ENCODE measurements at regions not wholly inside any gene's neighbourhood (a gene's known extent, or its start where the extent isn't known, plus 50 kb on each side); places are given as distances from the start of the nearest gene placed in this dataset.
A peak's percentile ranks its signal among the peaks of the same experiment; 100 is the strongest.

DNA sequence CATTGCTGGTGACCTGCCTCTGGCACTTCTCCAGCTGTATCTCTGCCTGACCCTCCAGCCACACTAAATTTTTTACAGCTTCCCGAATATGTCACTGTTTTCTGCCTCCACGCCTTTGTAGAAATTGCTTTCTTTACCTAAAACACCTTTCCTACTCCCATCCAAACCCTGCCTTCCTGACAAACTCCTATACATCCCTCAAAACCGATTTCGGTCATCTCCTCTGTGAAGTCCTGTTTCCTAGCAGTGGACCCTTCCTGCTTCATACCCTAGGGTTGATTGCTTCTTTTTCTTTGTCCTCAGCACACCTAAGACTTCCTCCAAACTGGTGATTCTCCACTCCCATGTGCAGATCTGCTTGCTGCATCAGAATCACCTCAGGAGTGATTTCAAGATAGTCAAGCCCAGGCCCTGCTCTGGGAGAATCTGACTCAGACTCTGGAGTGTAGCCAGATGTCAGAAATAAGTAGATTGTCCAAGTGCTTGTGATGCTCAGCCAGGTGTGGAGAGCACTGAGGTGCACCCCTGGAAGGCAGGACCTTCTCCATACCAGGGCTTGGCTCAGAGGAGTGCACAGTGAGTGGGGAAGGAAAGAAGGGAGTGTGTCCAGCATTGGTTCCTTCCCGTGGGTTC, 184.2 kb downstream of the COPRS start:
- TF ChIP-seq, protein P1, sequence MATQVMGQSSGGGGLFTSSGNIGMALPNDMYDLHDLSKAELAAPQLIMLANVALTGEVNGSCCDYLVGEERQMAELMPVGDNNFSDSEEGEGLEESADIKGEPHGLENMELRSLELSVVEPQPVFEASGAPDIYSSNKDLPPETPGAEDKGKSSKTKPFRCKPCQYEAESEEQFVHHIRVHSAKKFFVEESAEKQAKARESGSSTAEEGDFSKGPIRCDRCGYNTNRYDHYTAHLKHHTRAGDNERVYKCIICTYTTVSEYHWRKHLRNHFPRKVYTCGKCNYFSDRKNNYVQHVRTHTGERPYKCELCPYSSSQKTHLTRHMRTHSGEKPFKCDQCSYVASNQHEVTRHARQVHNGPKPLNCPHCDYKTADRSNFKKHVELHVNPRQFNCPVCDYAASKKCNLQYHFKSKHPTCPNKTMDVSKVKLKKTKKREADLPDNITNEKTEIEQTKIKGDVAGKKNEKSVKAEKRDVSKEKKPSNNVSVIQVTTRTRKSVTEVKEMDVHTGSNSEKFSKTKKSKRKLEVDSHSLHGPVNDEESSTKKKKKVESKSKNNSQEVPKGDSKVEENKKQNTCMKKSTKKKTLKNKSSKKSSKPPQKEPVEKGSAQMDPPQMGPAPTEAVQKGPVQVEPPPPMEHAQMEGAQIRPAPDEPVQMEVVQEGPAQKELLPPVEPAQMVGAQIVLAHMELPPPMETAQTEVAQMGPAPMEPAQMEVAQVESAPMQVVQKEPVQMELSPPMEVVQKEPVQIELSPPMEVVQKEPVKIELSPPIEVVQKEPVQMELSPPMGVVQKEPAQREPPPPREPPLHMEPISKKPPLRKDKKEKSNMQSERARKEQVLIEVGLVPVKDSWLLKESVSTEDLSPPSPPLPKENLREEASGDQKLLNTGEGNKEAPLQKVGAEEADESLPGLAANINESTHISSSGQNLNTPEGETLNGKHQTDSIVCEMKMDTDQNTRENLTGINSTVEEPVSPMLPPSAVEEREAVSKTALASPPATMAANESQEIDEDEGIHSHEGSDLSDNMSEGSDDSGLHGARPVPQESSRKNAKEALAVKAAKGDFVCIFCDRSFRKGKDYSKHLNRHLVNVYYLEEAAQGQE (IDR thresholded peaks at IDR 0.05; ENCODE audit: insufficient read depth in 1 of 2, low read depth in 2 of 2, low read length in 2 of 2), result no peak
- TF ChIP-seq TAF1 (IDR thresholded peaks at IDR 0.05; ENCODE audit: borderline replicate concordance, insufficient read depth, low read length), result no peak
- no peak for TF ChIP-seq FOXP2 (optimal IDR thresholded peaks at IDR 0.05; ENCODE audit: borderline replicate concordance, extremely low read depth, extremely low read length, insufficient read depth)
- no peak for TF ChIP-seq SIN3A (IDR thresholded peaks at IDR 0.05; ENCODE audit: borderline replicate concordance, insufficient read depth, low read length)
- TF ChIP-seq POLR2AphosphoS5 (IDR thresholded peaks at IDR 0.05; ENCODE audit: low read depth, low read length), result no peak

DNA sequence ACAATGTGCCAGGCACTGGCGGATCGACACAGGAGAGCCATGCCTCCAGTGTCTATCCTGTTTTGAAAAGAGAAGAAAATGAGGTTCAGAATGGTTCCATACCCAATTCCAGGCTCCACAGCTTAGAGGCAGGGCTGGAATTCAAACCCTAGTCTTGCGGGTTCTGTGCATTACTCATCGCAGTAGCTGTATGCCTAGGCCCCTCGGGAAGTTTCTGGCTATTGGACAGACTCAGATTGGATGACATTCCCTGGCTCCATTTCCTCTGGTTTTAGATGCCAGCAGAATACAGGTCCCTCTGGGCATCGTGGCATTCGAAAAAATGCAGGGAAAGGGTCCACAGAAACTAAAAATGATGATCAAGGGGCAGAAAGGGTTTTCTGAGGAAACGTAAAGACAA, 184.7 kb downstream of the COPRS start:
- TF ChIP-seq POLR2AphosphoS5 (IDR thresholded peaks at IDR 0.05; ENCODE audit: low read depth, low read length) (no peak), SIN3A (IDR thresholded peaks at IDR 0.05; ENCODE audit: borderline replicate concordance, insufficient read depth, low read length) (no peak), TAF1 (IDR thresholded peaks at IDR 0.05; ENCODE audit: borderline replicate concordance, insufficient read depth, low read length) (no peak), FOXP2 (optimal IDR thresholded peaks at IDR 0.05; ENCODE audit: borderline replicate concordance, extremely low read depth, extremely low read length, insufficient read depth) (no peak)
- TF ChIP-seq, protein P1 (IDR thresholded peaks at IDR 0.05; ENCODE audit: insufficient read depth in 1 of 2, low read depth in 2 of 2, low read length in 2 of 2), result no peak

DNA sequence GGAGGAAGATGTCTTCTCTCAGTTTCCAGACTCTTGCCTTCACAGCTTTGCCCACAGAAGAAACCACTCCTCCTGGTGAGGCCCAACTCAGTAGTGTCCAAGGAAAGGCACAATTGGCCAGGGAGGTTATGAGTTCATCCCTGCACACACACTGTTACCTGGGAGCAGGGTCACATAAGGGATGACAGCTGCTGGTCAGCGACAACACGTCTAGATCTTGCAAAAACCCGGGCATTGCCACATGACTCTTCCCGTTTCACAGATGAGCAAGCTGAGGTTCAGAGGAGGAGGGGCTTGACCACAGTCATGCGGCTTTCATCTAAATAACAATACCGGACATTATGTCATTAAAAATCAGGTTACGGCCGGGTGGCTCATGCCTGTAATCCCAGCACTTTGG, 186.0 kb downstream of the COPRS start:
- no peak for TF ChIP-seq TAF1 (IDR thresholded peaks at IDR 0.05; ENCODE audit: borderline replicate concordance, insufficient read depth, low read length)
- no peak for TF ChIP-seq POLR2AphosphoS5 (IDR thresholded peaks at IDR 0.05; ENCODE audit: low read depth, low read length)
- no peak for TF ChIP-seq FOXP2 (optimal IDR thresholded peaks at IDR 0.05; ENCODE audit: borderline replicate concordance, extremely low read depth, extremely low read length, insufficient read depth)
- TF ChIP-seq SIN3A (IDR thresholded peaks at IDR 0.05; ENCODE audit: borderline replicate concordance, insufficient read depth, low read length), result no peak
- TF ChIP-seq, protein P1 (IDR thresholded peaks at IDR 0.05; ENCODE audit: insufficient read depth in 1 of 2, low read depth in 2 of 2, low read length in 2 of 2), result no peak

DNA sequence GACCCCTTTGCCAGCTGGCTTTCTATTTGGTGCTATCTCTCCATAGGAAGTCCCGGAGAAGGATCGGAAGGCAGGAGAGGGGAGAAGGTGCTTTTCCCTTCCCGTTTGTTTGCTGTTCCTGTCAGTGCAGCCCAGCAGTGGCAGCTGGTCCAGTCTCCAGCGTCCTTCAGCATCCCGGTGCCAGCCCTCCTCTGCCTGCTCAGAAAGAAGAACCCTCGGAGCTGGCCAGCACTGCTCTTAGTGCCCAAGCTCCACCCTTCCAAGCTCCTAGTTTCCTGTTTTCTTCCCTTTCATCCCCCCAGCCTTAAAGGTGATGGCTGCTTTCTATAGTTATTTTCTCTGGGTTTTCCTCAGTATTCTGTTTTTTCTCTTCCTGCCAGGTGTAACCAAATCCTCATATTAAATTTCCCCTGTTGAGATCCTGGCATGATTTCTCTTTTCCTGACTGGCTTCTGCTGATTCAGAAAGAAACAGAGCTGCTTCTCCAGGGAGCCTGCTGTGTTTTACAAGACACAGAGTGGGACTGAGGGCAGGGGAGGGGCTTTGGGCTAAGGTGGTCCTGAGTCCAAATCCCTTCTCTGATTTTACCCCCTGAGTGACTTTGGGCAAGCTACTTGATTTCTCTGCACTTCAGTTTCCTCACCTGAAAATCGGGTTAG, 186.8 kb downstream of the COPRS start:
- no peak for TF ChIP-seq POLR2AphosphoS5 (IDR thresholded peaks at IDR 0.05; ENCODE audit: low read depth, low read length)
- TF ChIP-seq, protein P1 (IDR thresholded peaks at IDR 0.05; ENCODE audit: insufficient read depth in 1 of 2, low read depth in 2 of 2, low read length in 2 of 2), result peak; percentile 32 to 75; a peak in 3 of 4 replicates
